ENCODE measurements at regions not wholly inside any gene's neighbourhood (a gene's known extent, or its start where the extent isn't known, plus 50 kb on each side); places are given as distances from the start of the nearest gene placed in this dataset.
"Not testable (repeated sequence)": the region's sequence is repeated elsewhere in the genome, so short reads cannot be mapped to it uniquely, and the experiment has no call there.

GRCh38 chr5:177941386-177941785 is 54.7 kb downstream of the PROP1 start:
- DNase-seq = not testable (repeated sequence)

GRCh38 chr5:177939246-177940171 is 56.5 kb downstream of the PROP1 start:
- peak; percentile 37 for DNase-seq

- not testable (repeated sequence) for DNase-seq
Observed at GRCh38 chr5:177938767-177939166, 57.3 kb downstream of the PROP1 start.

- not testable (repeated sequence) for DNase-seq
Observed at GRCh38 chr5:177934233-177934632, 61.8 kb downstream of the PROP1 start.

- not testable (repeated sequence) for DNase-seq
Observed at GRCh38 chr5:177930269-177931022, 65.6 kb downstream of the PROP1 start.

GRCh38 chr5:177929618-177930017 is 66.4 kb downstream of the PROP1 start:
- DNase-seq = not testable (repeated sequence)

GRCh38 chr5:177927500-177927899 is 68.5 kb downstream of the PROP1 start:
- DNase-seq = not testable (repeated sequence)

- DNase-seq = not testable (repeated sequence)
Observed at GRCh38 chr5:177924577-177924976, 71.5 kb downstream of the PROP1 start.

GRCh38 chr5:177923837-177924236 is 72.2 kb downstream of the PROP1 start:
- DNase-seq = not testable (repeated sequence)

- DNase-seq = not testable (repeated sequence)
Observed at GRCh38 chr5:177923189-177923588, 72.9 kb downstream of the PROP1 start.

GRCh38 chr5:177909261-177909660 is 86.8 kb downstream of the PROP1 start:
- DNase-seq = not testable (repeated sequence)

GRCh38 chr5:177902806-177903205 is 93.2 kb downstream of the PROP1 start:
- not testable (repeated sequence) for DNase-seq

GRCh38 chr5:177900066-177900465 is 96.0 kb downstream of the PROP1 start:
- not testable (repeated sequence) for DNase-seq

- DNase-seq = not testable (repeated sequence)
Observed at GRCh38 chr5:177894681-177895453, 101.2 kb downstream of the PROP1 start.

- DNase-seq = not testable (repeated sequence)
Observed at GRCh38 chr5:177892357-177892665, 103.7 kb downstream of the PROP1 start.

GRCh38 chr5:177891547-177892356 is 104.3 kb downstream of the PROP1 start:
- DNase-seq = peak; percentile 35

- DNase-seq = not testable (repeated sequence)
Observed at GRCh38 chr5:177883295-177883694, 100.6 kb upstream of the FAM153A start.

GRCh38 chr5:177875900-177876238 is 93.2 kb upstream of the FAM153A start:
- DNase-seq = not testable (repeated sequence)

GRCh38 chr5:177875013-177875899 is 92.6 kb upstream of the FAM153A start:
- not testable (repeated sequence) for DNase-seq

- not testable (repeated sequence) for DNase-seq
Observed at GRCh38 chr5:177863822-177864446, 81.2 kb upstream of the FAM153A start.
